Lower leg skin (tissue), 4 donors: ENCODE measurements at regions not wholly inside any gene's neighbourhood (a gene's known extent, or its start where the extent isn't known, plus 50 kb on each side); places are given as distances from the start of the nearest gene placed in this dataset.
A peak's percentile ranks its signal among the peaks of the same experiment; 100 is the strongest.

Experiments
- DNase-seq, 2 donors: peaks; one replicate each; pipeline ENCODE4 v3.0.0-alpha.2; 2019; ENCODE audit warnings: low spot score in 2 of 2
- H3K4me3 ChIP-seq: fragments of 200-600 bp; sonication (generic); 2 replicates; pipeline ENCODE4 v1.5.1; 2017; ENCODE audit warnings: mild to moderate bottlenecking, low read depth; ENCODE audit not compliant: poor library complexity, severe bottlenecking
- CTCF ChIP-seq, 3 donors: fragments of 450-650 bp; IDR thresholded peaks; one replicate each; pipeline ENCODE4 v1.5.1; 2016; ENCODE audit warnings: antibody characterized with exemption in 3 of 3, mild to moderate bottlenecking in 3 of 3, moderate library complexity in 2 of 3
- POLR2A ChIP-seq, 2 donors: fragments of 450-650 bp; IDR thresholded peaks; one replicate each; pipeline ENCODE4 v1.6.1; 2016 to 2017; ENCODE audit warnings: antibody characterized with exemption in 2 of 2, mild to moderate bottlenecking in 1 of 2, moderate library complexity in 1 of 2
- WGBS, 2 donors: methylation state at CpG; one replicate each; pipeline ENCODE4 v1.1.5; 2018; 5-methylcytosine and 5-hydroxymethylcytosine counted together
- intact Hi-C: fragments of 100-400 bp; cut with DNase I; formaldehyde crosslinking; loops from one replicate; pipeline ENCODE4 v1.15.0; 2023; ENCODE audit warnings: low total_unique reads

- intact Hi-C loops: no loop called here
- 65 to 70% methylated on average over 9 of the region's 9 CpGs for WGBS, 2 donors
- no peak for DNase-seq
- H3K4me3 ChIP-seq: no peak overlapping the region
- no peak for TF ChIP-seq POLR2A (IDR thresholded peaks at IDR 0.05)
- TF ChIP-seq CTCF (IDR thresholded peaks at IDR 0.05): no peak
Observed at GRCh38 chr1:230515451-230516145, 89.5 kb upstream of the PGBD5 start.

- no peak for DNase-seq
- TF ChIP-seq POLR2A (IDR thresholded peaks at IDR 0.05) (no peak), CTCF (IDR thresholded peaks at IDR 0.05) (no peak)
- WGBS, 2 donors: 80 to 95% methylated on average over 1 of the region's 1 CpG
- no peak overlapping the region for H3K4me3 ChIP-seq
- intact Hi-C loops: no loop called here
Observed at GRCh38 chr1:230510496-230510895, 84.4 kb upstream of the PGBD5 start.

GRCh38 chr1:230509281-230509977 lies 83.3 kb upstream of the PGBD5 start:
- no peak overlapping the region for H3K4me3 ChIP-seq
- 64 to 66% methylated on average over 5 of the region's 5 CpGs for WGBS, 2 donors
- TF ChIP-seq POLR2A (IDR thresholded peaks at IDR 0.05): no peak
- TF ChIP-seq CTCF (IDR thresholded peaks at IDR 0.05): no peak
- DNase-seq: peak in 1 of 2 donors; percentile 17
- intact Hi-C loops: no loop called here

- TF ChIP-seq CTCF (IDR thresholded peaks at IDR 0.05): no peak
- TF ChIP-seq POLR2A (IDR thresholded peaks at IDR 0.05): no peak
- 15 to 18% methylated on average over 8 of the region's 8 CpGs for WGBS, 2 donors
- H3K4me3 ChIP-seq: no peak overlapping the region
- intact Hi-C loops: no loop called here
- DNase-seq: no peak
Observed at GRCh38 chr1:230507666-230508402, 81.7 kb upstream of the PGBD5 start.

GRCh38 chr1:230507236-230507635 lies 81.1 kb upstream of the PGBD5 start:
- intact Hi-C loops: no loop called here
- TF ChIP-seq POLR2A (IDR thresholded peaks at IDR 0.05) (no peak), CTCF (IDR thresholded peaks at IDR 0.05) (no peak)
- no peak for DNase-seq
- WGBS, 2 donors: 77 to 80% methylated on average over 2 of the region's 2 CpGs
- H3K4me3 ChIP-seq: no peak overlapping the region
